ENCODE measurements at regions not wholly inside any gene's neighbourhood (a gene's known extent, or its start where the extent isn't known, plus 50 kb on each side); places are given as distances from the start of the nearest gene placed in this dataset.
A peak's percentile ranks its signal among the peaks of the same experiment; 100 is the strongest.
"Not testable (repeated sequence)": the region's sequence is repeated elsewhere in the genome, so short reads cannot be mapped to it uniquely, and the experiment has no call there.

- Mint-ChIP-seq H3K9me3 (peaks cover 0 to 5% (median 2%) of the 10 kb centered on the region in 7 donors), H3K4me3 (no peak overlapping the region), H3K27ac (peak overlapping the region in 1 of 6 donors; percentile 5), H3K36me3 (no peaks in the 10 kb centered on the region), H3K4me1 (no peaks in the 10 kb centered on the region), H3K27me3 (peaks cover 0 to 6% (median 0%) of the 10 kb centered on the region in 3 donors)
- DNase-seq: no peak
- ATAC-seq (ENCODE audit: low read depth in 2 of 2): no peak
These were observed 150.7 kb upstream of the SLC7A11 start for GRCh38 chr4:138392751-138393308.

DNA sequence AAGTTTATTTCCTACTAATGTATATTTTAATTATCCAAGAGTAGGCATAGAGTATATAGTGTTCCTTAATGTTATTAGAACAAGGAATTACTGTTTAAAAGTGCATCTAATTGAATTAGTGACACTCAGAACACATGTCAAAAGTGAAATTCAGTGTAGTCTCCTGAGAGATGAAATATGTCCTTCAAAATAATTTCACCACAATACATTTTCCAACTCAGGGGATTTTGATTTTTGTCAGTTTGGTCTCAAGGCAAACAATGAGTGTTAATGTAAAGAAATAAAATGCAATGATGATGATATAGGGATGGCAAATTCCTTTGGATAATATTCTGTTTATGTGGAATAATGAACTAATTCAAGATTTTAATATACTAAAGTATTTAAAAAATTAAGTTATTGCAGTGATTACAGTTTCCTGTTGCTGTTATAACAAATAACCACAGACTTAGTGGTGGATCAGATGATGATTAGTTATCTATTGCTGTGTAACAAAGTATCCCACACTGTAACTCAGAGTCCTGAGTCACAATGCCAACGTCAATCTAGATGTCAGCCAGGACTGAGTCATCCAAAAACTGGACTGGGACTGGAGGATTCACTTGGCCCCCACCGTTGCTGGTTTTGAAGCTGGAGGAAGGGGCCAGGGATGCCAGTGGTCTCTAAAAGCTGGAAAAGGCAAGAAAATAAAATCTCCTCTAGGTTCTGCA, 148.0 kb upstream of the SLC7A11 start:
- no peaks in the 10 kb centered on the region for H3K27me3 Mint-ChIP-seq
- ATAC-seq (ENCODE audit: low read depth in 2 of 2): no peak
- peaks cover 0 to 4% (median 0%) of the 10 kb centered on the region in 7 donors for H3K9me3 Mint-ChIP-seq
- H3K27ac Mint-ChIP-seq: no peak overlapping the region
- no peaks in the 10 kb centered on the region for H3K4me1 Mint-ChIP-seq
- no peaks in the 10 kb centered on the region for H3K36me3 Mint-ChIP-seq
- H3K4me3 Mint-ChIP-seq: no peak overlapping the region
- DNase-seq: no peak

- Mint-ChIP-seq H3K4me1 (no peaks in the 10 kb centered on the region), H3K9me3 (peaks cover 4 to 28% (median 14%) of the 10 kb centered on the region in 7 donors), H3K27ac (no peak overlapping the region), H3K36me3 (no peaks in the 10 kb centered on the region), H3K4me3 (no peak overlapping the region), H3K27me3 (no peaks in the 10 kb centered on the region)
- DNase-seq (no peak), ATAC-seq (ENCODE audit: low read depth in 2 of 2) (no peak)
These were observed 132.8 kb upstream of the SLC7A11 start for GRCh38 chr4:138374947-138375346.

- Mint-ChIP-seq H3K4me3 (no peak overlapping the region), H3K4me1 (no peaks in the 10 kb centered on the region), H3K36me3 (no peaks in the 10 kb centered on the region), H3K27ac (no peak overlapping the region), H3K9me3 (peaks cover 0 to 10% (median 4%) of the 10 kb centered on the region in 7 donors), H3K27me3 (no peaks in the 10 kb centered on the region)
- ATAC-seq (ENCODE audit: low read depth in 2 of 2) (no peak), DNase-seq (no peak)
These were observed 125.8 kb upstream of the SLC7A11 start for GRCh38 chr4:138367942-138368341.

GRCh38 chr4:138352446-138352845, 110.3 kb upstream of the SLC7A11 start:
- H3K27me3 Mint-ChIP-seq; H3K27ac Mint-ChIP-seq; H3K4me1 Mint-ChIP-seq; H3K4me3 Mint-ChIP-seq; DNase-seq; H3K36me3 Mint-ChIP-seq; ATAC-seq (ENCODE audit: low read depth in 2 of 2): not testable (repeated sequence)
- peaks cover 3 to 19% (median 5%) of the 10 kb centered on the region in 7 donors for H3K9me3 Mint-ChIP-seq

- no peak overlapping the region for H3K4me3 Mint-ChIP-seq
- H3K9me3 Mint-ChIP-seq: peaks cover 0 to 14% (median 2%) of the 10 kb centered on the region in 7 donors
- no peak for ATAC-seq (ENCODE audit: low read depth in 2 of 2)
These were observed 105.9 kb upstream of the SLC7A11 start for GRCh38 chr4:138348055-138348454.

DNA sequence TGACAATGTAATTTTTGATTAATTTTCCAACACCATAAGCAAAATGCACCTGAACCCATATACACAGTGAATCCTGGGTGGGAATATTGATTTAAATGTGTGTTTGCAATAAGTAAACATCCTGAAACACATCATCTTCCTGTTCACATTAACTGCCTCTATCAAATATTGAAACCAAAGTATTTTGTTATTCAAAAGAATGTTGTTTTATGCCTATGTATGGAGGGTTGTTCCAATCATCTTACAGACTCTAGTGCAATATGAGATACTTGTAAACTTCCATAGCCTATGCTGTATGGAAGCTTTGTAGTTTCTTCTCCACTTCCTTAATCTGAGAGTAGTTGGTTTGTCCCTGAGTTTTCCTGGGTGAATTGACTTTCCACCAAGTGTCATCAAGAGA, 105.4 kb upstream of the SLC7A11 start:
- Mint-ChIP-seq H3K27me3 (no peaks in the 10 kb centered on the region), H3K36me3 (no peaks in the 10 kb centered on the region), H3K9me3 (peaks cover 0 to 11% (median 2%) of the 10 kb centered on the region in 7 donors), H3K27ac (no peak overlapping the region), H3K4me1 (no peaks in the 10 kb centered on the region), H3K4me3 (no peak overlapping the region)
- ATAC-seq (ENCODE audit: low read depth in 2 of 2): no peak
- DNase-seq: no peak

More at GRCh38 chr4:138348055-138348454, 105.9 kb upstream of the SLC7A11 start:
- DNase-seq: no peak
- Mint-ChIP-seq H3K27me3 (no peaks in the 10 kb centered on the region), H3K36me3 (no peaks in the 10 kb centered on the region), H3K4me1 (no peaks in the 10 kb centered on the region), H3K27ac (no peak overlapping the region)

- Mint-ChIP-seq H3K27me3 (no peaks in the 10 kb centered on the region), H3K9me3 (peaks cover 0 to 5% (median 0%) of the 10 kb centered on the region in 7 donors), H3K4me1 (peaks cover 0 to 8% (median 4%) of the 10 kb centered on the region in 3 donors), H3K27ac (no peak overlapping the region), H3K4me3 (no peak overlapping the region), H3K36me3 (no peaks in the 10 kb centered on the region)
- no peak for ATAC-seq (ENCODE audit: low read depth in 2 of 2)
- no peak for DNase-seq
These were observed 102.7 kb upstream of the SLC7A11 start for GRCh38 chr4:138344851-138345250.

DNA sequence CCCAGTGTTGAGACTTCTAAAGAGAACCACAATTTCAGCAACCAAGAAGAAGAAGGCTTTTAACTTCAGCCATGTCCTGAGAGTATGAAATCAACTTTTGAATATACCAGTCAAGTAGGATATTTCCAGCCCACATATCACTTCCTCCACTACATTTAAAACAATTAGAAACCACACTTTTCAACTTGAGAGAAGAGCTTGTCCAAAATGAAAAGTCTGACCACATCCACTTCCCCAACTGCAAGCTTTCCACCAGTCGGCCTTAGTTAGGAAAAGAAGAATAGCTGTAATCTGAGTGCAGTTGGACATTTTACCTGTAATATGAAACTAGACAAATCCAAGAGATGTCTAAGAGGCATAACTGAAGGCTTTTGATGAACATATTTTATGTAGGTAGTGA, 101.9 kb upstream of the SLC7A11 start:
- Mint-ChIP-seq H3K27ac (no peak overlapping the region), H3K36me3 (no peaks in the 10 kb centered on the region), H3K4me3 (no peak overlapping the region), H3K27me3 (no peaks in the 10 kb centered on the region), H3K4me1 (peaks cover 0 to 8% (median 4%) of the 10 kb centered on the region in 3 donors), H3K9me3 (peaks cover 0 to 5% (median 0%) of the 10 kb centered on the region in 7 donors)
- DNase-seq (no peak), ATAC-seq (ENCODE audit: low read depth in 2 of 2) (no peak)

DNA sequence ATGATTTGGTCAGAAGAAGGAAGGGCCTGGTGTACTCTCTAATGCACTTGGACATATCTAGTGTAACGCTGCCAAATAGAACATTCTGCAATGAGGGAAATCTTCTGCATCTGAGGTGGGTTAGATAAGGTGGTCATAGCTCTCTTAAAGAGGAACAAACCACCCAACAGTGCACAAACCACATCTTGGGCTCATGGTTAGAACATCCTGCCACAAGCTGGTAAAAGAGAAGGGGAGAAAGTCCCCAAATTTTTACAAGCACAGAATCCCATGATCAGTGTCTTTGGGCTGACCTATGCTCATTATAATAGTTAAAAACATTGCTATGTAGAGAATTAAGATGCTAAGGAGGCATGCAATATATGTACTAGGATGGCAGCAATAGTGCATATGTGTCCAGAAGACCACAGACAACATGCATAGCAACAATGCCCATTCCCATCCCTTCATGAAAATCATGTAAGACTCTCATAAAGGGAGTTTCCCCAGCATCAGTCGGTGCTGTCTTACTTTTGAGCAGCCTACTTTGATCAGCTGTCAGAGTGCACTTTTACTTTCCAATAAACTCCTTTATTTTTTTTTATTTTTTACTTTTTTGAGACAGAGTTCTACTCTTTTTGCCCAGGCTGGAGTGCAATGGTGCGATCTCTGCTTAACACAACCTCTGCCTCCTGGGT, 99.7 kb upstream of the SLC7A11 start:
- no peaks in the 10 kb centered on the region for H3K36me3 Mint-ChIP-seq
- peaks cover 0 to 5% (median 0%) of the 10 kb centered on the region in 7 donors for H3K9me3 Mint-ChIP-seq
- ATAC-seq (ENCODE audit: low read depth in 2 of 2) (peak; percentile 56 to 61), DNase-seq (peak; percentile 9)
- H3K27ac Mint-ChIP-seq: peak overlapping the region in 2 of 6 donors; percentile 27 to 62
- H3K4me1 Mint-ChIP-seq: peaks cover 0 to 8% (median 4%) of the 10 kb centered on the region in 3 donors
- no peak overlapping the region for H3K4me3 Mint-ChIP-seq
- no peaks in the 10 kb centered on the region for H3K27me3 Mint-ChIP-seq

DNA sequence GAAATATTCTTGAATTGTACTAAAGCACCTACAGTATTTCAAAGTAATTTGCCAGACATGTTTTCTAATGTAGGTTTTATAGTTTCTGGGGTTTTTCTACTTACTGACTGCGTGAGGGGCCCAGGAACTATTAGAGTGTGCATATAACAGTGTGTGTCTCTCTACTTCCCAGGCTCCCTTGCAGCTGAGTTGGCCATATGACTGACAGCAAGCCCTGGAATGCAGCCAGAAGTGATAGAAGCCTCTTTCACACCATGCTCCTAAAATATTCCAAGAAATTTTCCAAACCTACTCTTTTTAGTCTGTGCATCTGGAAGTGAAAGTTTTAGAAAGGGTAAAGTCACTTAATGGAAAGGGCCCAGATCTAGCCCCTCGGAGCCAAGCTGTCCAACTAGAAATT, 96.7 kb upstream of the SLC7A11 start:
- ATAC-seq (ENCODE audit: low read depth in 2 of 2) (no peak), DNase-seq (no peak)
- H3K36me3 Mint-ChIP-seq: no peaks in the 10 kb centered on the region
- no peaks in the 10 kb centered on the region for H3K27me3 Mint-ChIP-seq
- no peak overlapping the region for H3K27ac Mint-ChIP-seq
- peaks cover 0 to 8% (median 4%) of the 10 kb centered on the region in 3 donors for H3K4me1 Mint-ChIP-seq
- no peak overlapping the region for H3K4me3 Mint-ChIP-seq
- H3K9me3 Mint-ChIP-seq: peaks cover 0 to 7% (median 0%) of the 10 kb centered on the region in 7 donors

DNA sequence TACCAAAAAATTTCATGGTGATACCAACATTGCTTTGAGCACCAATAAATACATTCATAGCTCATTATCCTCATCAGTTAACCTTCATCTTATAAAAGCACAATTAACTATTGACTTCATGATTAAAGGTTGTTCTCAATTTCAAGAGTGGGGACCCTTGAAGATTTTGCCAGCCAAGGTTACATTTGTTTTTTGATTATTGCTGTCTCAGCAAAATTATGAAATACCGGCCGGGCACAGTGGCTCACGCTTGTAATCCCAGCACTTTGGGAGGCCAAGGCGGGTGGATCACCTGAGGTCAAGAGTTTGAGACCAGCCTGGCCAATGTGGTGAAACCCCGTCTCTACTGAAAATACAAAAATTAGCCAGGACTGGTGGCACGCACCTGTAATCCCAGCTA, 96.1 kb upstream of the SLC7A11 start:
- not testable (repeated sequence) for ATAC-seq (ENCODE audit: low read depth in 2 of 2); DNase-seq; H3K27me3 Mint-ChIP-seq; H3K4me1 Mint-ChIP-seq; H3K4me3 Mint-ChIP-seq; H3K9me3 Mint-ChIP-seq; H3K36me3 Mint-ChIP-seq; H3K27ac Mint-ChIP-seq

GRCh38 chr4:138334346-138335016, 92.3 kb upstream of the SLC7A11 start:
- no peaks in the 10 kb centered on the region for H3K36me3 Mint-ChIP-seq
- ATAC-seq (ENCODE audit: low read depth in 2 of 2) (no peak), DNase-seq (no peak)
- no peak overlapping the region for H3K27ac Mint-ChIP-seq
- no peaks in the 10 kb centered on the region for H3K27me3 Mint-ChIP-seq
- no peak overlapping the region for H3K4me3 Mint-ChIP-seq
- peaks cover 0 to 17% (median 6%) of the 10 kb centered on the region in 7 donors for H3K9me3 Mint-ChIP-seq
- H3K4me1 Mint-ChIP-seq: no peaks in the 10 kb centered on the region
